Trophoblast cell (in vitro differentiated cells and primary cell): ENCODE measurements at regions not wholly inside any gene's neighbourhood (a gene's known extent, or its start where the extent isn't known, plus 50 kb on each side); places are given as distances from the start of the nearest gene placed in this dataset.

ENCODE experiments used
- DNase-seq, 2 donors: peaks; one replicate each; pipeline ENCODE4 v3.0.0-alpha.2; 2016
- H2AFZ ChIP-seq: 2 replicates; pipeline ENCODE4 v1.6.1; 2013; ENCODE audit warnings: low read length, moderate library complexity, mild to moderate bottlenecking; ENCODE audit not compliant: insufficient read depth, poor library complexity
- H2AK5ac ChIP-seq: 2 replicates; pipeline ENCODE4 v1.6.1; 2013; ENCODE audit warnings: mild to moderate bottlenecking, low read length
- H2BK120ac ChIP-seq: 2 replicates; pipeline ENCODE4 v1.6.1; 2013; ENCODE audit warnings: low read length, mild to moderate bottlenecking, moderate library complexity; ENCODE audit not compliant: insufficient read depth, poor library complexity
- H2BK12ac ChIP-seq: 2 replicates; pipeline ENCODE4 v1.6.1; 2013; ENCODE audit warnings: mild to moderate bottlenecking, low read length, moderate library complexity
- H2BK5ac ChIP-seq: 2 replicates; pipeline ENCODE4 v1.6.1; 2013; ENCODE audit warnings: low read length, low read depth, moderate library complexity, mild to moderate bottlenecking; ENCODE audit not compliant: poor library complexity
- H3K14ac ChIP-seq: 2 replicates; pipeline ENCODE4 v1.6.1; 2013; ENCODE audit warnings: mild to moderate bottlenecking, low read length
- H3K18ac ChIP-seq: 2 replicates; pipeline ENCODE4 v1.6.1; 2013; ENCODE audit warnings: mild to moderate bottlenecking, low read length
- H3K23ac ChIP-seq: 2 replicates; pipeline ENCODE4 v1.6.1; 2013; ENCODE audit warnings: low read length
- H3K27ac ChIP-seq: 2 replicates; pipeline ENCODE4 v1.5.1; 2013; ENCODE audit warnings: low read depth, mild to moderate bottlenecking, inconsistent platforms, low read length, moderate library complexity
- H3K27me3 ChIP-seq: 2 replicates; pipeline ENCODE4 v1.6.1; 2013; ENCODE audit warnings: inconsistent platforms, mild to moderate bottlenecking, low read length, moderate library complexity; ENCODE audit not compliant: insufficient read depth
- H3K36me3 ChIP-seq, 2 experiments: 1 replicate in 1 of 2; 2 replicates in 1 of 2; pipeline ENCODE4 v1.6.1; 2013; ENCODE audit warnings: low read length in 2 of 2, mild to moderate bottlenecking in 2 of 2, moderate library complexity in 1 of 2; ENCODE audit not compliant: insufficient read depth in 2 of 2, control insufficient read depth in 1 of 2
- H3K4ac ChIP-seq: 2 replicates; pipeline ENCODE4 v1.6.1; 2013; ENCODE audit warnings: low read depth, mild to moderate bottlenecking, low read length, moderate library complexity
- H3K4me1 ChIP-seq, 2 experiments: 1 replicate in 1 of 2; 2 replicates in 1 of 2; pipeline ENCODE4 v1.6.1; 2013; ENCODE audit warnings: low read length in 2 of 2, mild to moderate bottlenecking in 2 of 2, moderate library complexity in 1 of 2; ENCODE audit not compliant: insufficient read depth in 2 of 2, control insufficient read depth in 1 of 2
- H3K4me2 ChIP-seq: 2 replicates; pipeline ENCODE4 v1.6.1; 2013; ENCODE audit warnings: inconsistent platforms, mild to moderate bottlenecking, low read length, moderate library complexity
- H3K4me3 ChIP-seq: 2 replicates; pipeline ENCODE4 v1.5.1; 2013; ENCODE audit warnings: mild to moderate bottlenecking, low read depth, low read length, inconsistent platforms
- H3K79me1 ChIP-seq: one replicate; pipeline ENCODE4 v1.6.1; 2013; ENCODE audit warnings: low read length
- H3K79me2 ChIP-seq: 2 replicates; pipeline ENCODE4 v1.6.1; 2013; ENCODE audit warnings: low read length, mild to moderate bottlenecking; ENCODE audit not compliant: control insufficient read depth, insufficient read depth, poor library complexity
- H3K9ac ChIP-seq: 2 replicates; pipeline ENCODE4 v1.6.1; 2013; ENCODE audit warnings: mild to moderate bottlenecking, low read length
- H3K9me3 ChIP-seq: 2 replicates; pipeline ENCODE4 v1.6.1; 2013; ENCODE audit warnings: low read depth, mild to moderate bottlenecking, control low read depth, inconsistent platforms, low read length; ENCODE audit not compliant: insufficient read depth
- H4K12ac ChIP-seq: 2 replicates; pipeline ENCODE4 v1.6.1; 2013; ENCODE audit warnings: low read depth, mild to moderate bottlenecking, low read length, moderate library complexity
- H4K8ac ChIP-seq: 2 replicates; pipeline ENCODE4 v1.6.1; 2013; ENCODE audit warnings: low read depth, mild to moderate bottlenecking, low read length, moderate library complexity
- H4K91ac ChIP-seq: one replicate; pipeline ENCODE4 v1.6.1; 2013; ENCODE audit warnings: low read depth, mild to moderate bottlenecking, low read length, moderate library complexity
- WGBS: extraction: QIAGEN DNeasy Blood & Tissue Kit; methylation state at CpG from one replicate; pipeline ENCODE4 v1.1.7; 2013; ENCODE audit warnings: missing lambda C conversion rate; ENCODE audit not compliant: insufficient read length, insufficient coverage; ENCODE audit errors: extremely low coverage; 5-methylcytosine and 5-hydroxymethylcytosine counted together

DNA sequence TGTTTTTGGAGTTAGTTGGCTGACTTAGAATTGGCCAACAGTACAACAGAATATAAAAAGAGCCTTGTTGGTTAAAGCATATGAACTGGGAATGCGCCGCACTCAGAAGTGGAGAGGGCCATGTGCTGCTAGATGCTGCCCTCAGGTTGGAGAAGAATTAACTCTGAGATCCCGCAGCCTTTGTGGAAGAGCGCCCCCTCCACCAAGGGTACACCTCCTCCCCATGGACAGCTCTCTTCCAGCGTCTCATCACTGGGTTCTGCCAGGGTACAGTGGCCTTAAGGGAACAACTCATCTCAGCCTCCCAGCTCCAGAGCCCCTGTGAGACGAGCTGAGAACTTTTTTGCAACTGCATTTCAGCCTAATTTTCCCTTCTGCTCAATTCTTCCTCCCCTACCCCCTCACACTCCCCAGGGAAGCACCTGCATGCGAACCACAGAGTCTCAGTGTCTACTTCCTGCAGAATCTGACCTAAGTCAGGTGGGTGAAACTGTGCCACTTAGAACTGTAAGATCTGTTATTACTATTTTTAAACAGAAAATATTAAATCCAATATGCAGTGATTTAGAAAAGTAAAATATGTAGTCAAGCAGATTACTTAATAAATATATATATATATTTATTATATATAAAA, 380.6 kb downstream of the RAB28 start:
- Histone ChIP-seq H3K4ac (no peak overlapping the region), H3K27me3 (no peaks in the 10 kb centered on the region), H3K79me2 (no peaks in the 10 kb centered on the region), H3K9ac (no peak overlapping the region), H3K9me3 (peaks cover 5% of the 10 kb centered on the region), H3K36me3 (no peaks in the 10 kb centered on the region), H3K23ac (no peak overlapping the region), H2BK5ac (no peak overlapping the region), H2AFZ (no peak overlapping the region), H3K27ac (no peak overlapping the region), H3K4me2 (no peak overlapping the region), H3K4me3 (no peak overlapping the region), H2BK120ac (no peak overlapping the region), H3K14ac (no peak overlapping the region), H3K79me1 (no peaks in the 10 kb centered on the region), H2AK5ac (no peak overlapping the region), H4K91ac (no peak overlapping the region), H4K12ac (no peak overlapping the region), H3K4me1 (no peaks in the 10 kb centered on the region), H2BK12ac (no peak overlapping the region), H3K18ac (no peak overlapping the region), H4K8ac (no peak overlapping the region)
- no CpG with 5 or more reads among the region's 7 CpGs for WGBS
- no peak for DNase-seq

DNA sequence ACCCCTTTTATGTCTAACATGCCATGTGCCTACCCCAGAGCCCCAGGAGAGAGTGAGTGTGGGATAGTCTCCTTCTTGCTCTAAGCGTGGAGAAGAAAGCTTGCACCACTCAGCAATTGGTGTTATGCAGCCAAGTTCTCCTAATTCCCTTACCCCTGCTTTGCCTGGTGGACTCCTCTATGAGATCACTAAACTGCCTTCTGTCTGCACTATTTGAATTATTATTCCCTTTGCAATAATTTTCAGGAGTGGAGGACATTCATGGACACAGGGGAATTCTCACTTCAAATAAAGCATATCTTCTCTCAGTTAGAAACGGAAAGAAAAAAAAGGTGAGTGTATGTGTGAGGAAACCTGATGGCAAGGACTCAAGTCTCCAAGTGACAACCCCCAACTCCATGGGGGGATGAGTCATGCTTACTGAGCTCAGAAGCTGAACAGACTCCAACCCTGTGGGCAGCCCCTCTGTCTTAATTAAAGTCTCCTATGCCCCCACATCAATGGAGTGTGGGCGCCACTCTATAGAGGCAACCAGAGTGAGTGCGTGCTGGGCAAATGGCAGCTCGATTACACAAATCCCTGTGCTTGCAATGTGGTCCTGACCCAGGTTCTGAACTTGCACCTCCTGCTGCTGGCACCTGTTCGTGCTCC, 381.9 kb downstream of the RAB28 start:
- Histone ChIP-seq H3K9ac (no peak overlapping the region), H2BK12ac (no peak overlapping the region), H3K27me3 (no peaks in the 10 kb centered on the region), H4K8ac (no peak overlapping the region), H3K4me3 (no peak overlapping the region), H3K4ac (no peak overlapping the region), H3K9me3 (peaks cover 5% of the 10 kb centered on the region), H3K27ac (no peak overlapping the region), H3K23ac (no peak overlapping the region), H2AK5ac (no peak overlapping the region), H2BK120ac (no peak overlapping the region), H3K18ac (no peak overlapping the region), H3K4me2 (no peak overlapping the region), H3K36me3 (no peaks in the 10 kb centered on the region), H3K14ac (no peak overlapping the region), H3K79me1 (no peaks in the 10 kb centered on the region), H4K12ac (no peak overlapping the region), H2BK5ac (no peak overlapping the region), H2AFZ (no peak overlapping the region), H4K91ac (no peak overlapping the region), H3K4me1 (no peaks in the 10 kb centered on the region), H3K79me2 (no peaks in the 10 kb centered on the region)
- no CpG with 5 or more reads among the region's 6 CpGs for WGBS
- DNase-seq, result no peak

DNA sequence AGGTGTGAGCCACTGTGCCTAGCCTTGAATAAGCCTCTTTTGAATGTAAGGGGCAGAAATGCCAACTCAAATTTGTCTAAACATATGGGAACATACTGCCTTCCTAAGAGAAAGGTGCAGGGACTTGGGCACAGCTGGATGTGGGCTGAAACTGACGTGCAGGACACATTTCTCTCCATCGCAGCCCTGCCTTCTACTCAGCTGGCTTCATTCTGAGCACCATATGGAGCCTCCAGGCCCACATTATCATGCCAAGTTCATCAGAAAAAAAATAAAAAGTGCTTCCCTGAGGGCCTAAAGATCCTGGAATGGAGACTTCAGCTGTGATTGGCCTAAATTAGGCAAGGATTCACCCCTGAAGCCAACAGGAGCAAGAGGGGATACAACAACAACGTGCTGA, 386.2 kb downstream of the RAB28 start:
- Histone ChIP-seq H3K9me3 (peaks cover 1% of the 10 kb centered on the region), H3K9ac (no peak overlapping the region), H4K8ac (no peak overlapping the region), H3K18ac (no peak overlapping the region), H3K23ac (no peak overlapping the region), H2AK5ac (no peak overlapping the region), H4K12ac (no peak overlapping the region), H3K27me3 (no peaks in the 10 kb centered on the region), H3K36me3 (no peaks in the 10 kb centered on the region), H2BK120ac (no peak overlapping the region), H3K4ac (no peak overlapping the region), H3K27ac (no peak overlapping the region), H3K79me1 (no peaks in the 10 kb centered on the region), H3K4me2 (no peak overlapping the region), H3K4me3 (no peak overlapping the region), H2AFZ (no peak overlapping the region), H2BK12ac (no peak overlapping the region), H3K79me2 (no peaks in the 10 kb centered on the region), H2BK5ac (no peak overlapping the region), H3K14ac (no peak overlapping the region), H3K4me1 (no peaks in the 10 kb centered on the region), H4K91ac (no peak overlapping the region)
- no peak for DNase-seq
- WGBS, result no CpG with 5 or more reads among the region's 3 CpGs

DNA sequence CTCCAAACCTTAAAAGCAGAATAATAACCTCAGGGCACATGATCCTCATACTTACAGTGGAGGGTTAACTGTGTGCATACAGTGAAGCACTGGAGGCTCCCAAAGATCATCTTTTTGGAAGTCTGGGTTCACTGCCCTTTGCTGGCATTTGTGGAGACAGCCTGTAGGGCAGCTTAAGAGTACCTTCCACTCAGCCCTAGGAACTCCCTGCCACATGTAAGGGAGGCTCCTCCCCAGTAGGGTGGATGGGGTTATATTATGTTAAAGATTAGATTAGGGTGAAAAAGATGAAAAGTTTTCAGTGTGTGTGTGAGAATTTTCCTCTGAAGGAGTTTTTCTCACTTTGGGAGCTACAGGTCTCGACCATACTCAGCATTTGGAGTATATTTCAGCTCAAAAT, 388.4 kb downstream of the RAB28 start:
- Histone ChIP-seq H2AK5ac (no peak overlapping the region), H3K23ac (no peak overlapping the region), H4K12ac (no peak overlapping the region), H3K18ac (no peak overlapping the region), H3K4me1 (no peaks in the 10 kb centered on the region), H3K4ac (no peak overlapping the region), H3K9me3 (no peaks in the 10 kb centered on the region), H3K36me3 (no peaks in the 10 kb centered on the region), H4K8ac (no peak overlapping the region), H4K91ac (no peak overlapping the region), H3K79me1 (no peaks in the 10 kb centered on the region), H3K4me2 (no peak overlapping the region), H3K14ac (no peak overlapping the region), H2BK12ac (no peak overlapping the region), H3K4me3 (no peak overlapping the region), H3K27me3 (no peaks in the 10 kb centered on the region), H2BK120ac (no peak overlapping the region), H2BK5ac (no peak overlapping the region), H2AFZ (no peak overlapping the region), H3K79me2 (no peaks in the 10 kb centered on the region), H3K9ac (no peak overlapping the region), H3K27ac (no peak overlapping the region)
- DNase-seq, result no peak
- WGBS, result no CpG with 5 or more reads among the region's 1 CpG
